Liver (tissue), 8 donors: ENCODE measurements at regions not wholly inside any gene's neighbourhood (a gene's known extent, or its start where the extent isn't known, plus 50 kb on each side); places are given as distances from the start of the nearest gene placed in this dataset.
A peak's percentile ranks its signal among the peaks of the same experiment; 100 is the strongest.

ENCODE experiments used
- DNase-seq: peaks from one replicate; pipeline ENCODE4 v3.0.0-alpha.2; 2017; ENCODE audit warnings: low spot score
- H3K27ac ChIP-seq, 2 donors: one replicate each; pipeline ENCODE4 v1.7.0; 2013; ENCODE audit warnings: inconsistent platforms in 2 of 2, low read length in 2 of 2, control low read depth in 1 of 2, low read depth in 1 of 2, mild to moderate bottlenecking in 1 of 2
- H3K27me3 ChIP-seq, 4 donors: one replicate each; pipeline versions ENCODE4 v1.6.1 to v1.7.0; 2013; ENCODE audit warnings: low read length in 3 of 4, inconsistent platforms in 1 of 4, mild to moderate bottlenecking in 1 of 4, moderate library complexity in 1 of 4; ENCODE audit not compliant: control insufficient read depth in 4 of 4, insufficient read depth in 4 of 4
- H3K36me3 ChIP-seq, 4 donors: one replicate each; pipeline versions ENCODE4 v1.6.1 to v1.7.0; 2013; ENCODE audit warnings: low read length in 3 of 4, mild to moderate bottlenecking in 3 of 4, low read depth in 1 of 4, moderate library complexity in 1 of 4; ENCODE audit not compliant: control insufficient read depth in 4 of 4, insufficient read depth in 3 of 4
- H3K4me1 ChIP-seq, 4 donors: one replicate each; pipeline versions ENCODE4 v1.6.1 to v1.7.0; 2013; ENCODE audit warnings: low read length in 3 of 4, mild to moderate bottlenecking in 3 of 4, moderate library complexity in 1 of 4; ENCODE audit not compliant: control insufficient read depth in 4 of 4, insufficient read depth in 4 of 4
- H3K4me3 ChIP-seq, 3 donors: one replicate each; pipeline versions ENCODE4 v1.6.1 to v1.7.0; 2013; ENCODE audit warnings: low read length in 3 of 3, control low read depth in 1 of 3, low read depth in 1 of 3, mild to moderate bottlenecking in 1 of 3
- H3K9ac ChIP-seq, 2 donors: one replicate each; pipeline ENCODE4 v1.7.0; 2013; ENCODE audit warnings: low read length in 2 of 2, mild to moderate bottlenecking in 2 of 2, moderate library complexity in 2 of 2, control low read depth in 1 of 2, low read depth in 1 of 2
- H3K9me3 ChIP-seq, 4 donors: one replicate each; pipeline versions ENCODE4 v1.6.1 to v1.7.0; 2013; ENCODE audit warnings: low read length in 3 of 4; ENCODE audit not compliant: control insufficient read depth in 4 of 4
- ATF3 ChIP-seq: IDR thresholded peaks from 2 replicates; pipeline ENCODE4 v1.6.1; 2016; ENCODE audit warnings: antibody characterized with exemption
- CTCF ChIP-seq: fragments of 150-350 bp; IDR thresholded peaks from 2 replicates; pipeline ENCODE4 v1.5.1; 2017; ENCODE audit warnings: improper control_type of control experiment, low read depth, low read length; ENCODE audit not compliant: missing input control
- EGR1 ChIP-seq, 2 donors: IDR thresholded peaks; 2 replicates each; pipeline ENCODE4 v1.6.1; 2016 to 2018; ENCODE audit warnings: antibody characterized with exemption in 2 of 2, low read depth in 2 of 2
- FOXA1 ChIP-seq: IDR thresholded peaks from 2 replicates; pipeline ENCODE4 v1.6.1; 2016; ENCODE audit warnings: antibody characterized with exemption
- FOXA2 ChIP-seq: IDR thresholded peaks from 2 replicates; pipeline ENCODE4 v1.6.1; 2016; ENCODE audit warnings: antibody characterized with exemption
- GABPA ChIP-seq, 2 donors: IDR thresholded peaks in 1 of 2; conservative IDR thresholded peaks in 1 of 2; 2 replicates each; pipeline ENCODE4 v1.6.1; 2016; ENCODE audit warnings: antibody characterized with exemption in 2 of 2, mild to moderate bottlenecking in 1 of 2, moderate library complexity in 1 of 2
- HNF4A ChIP-seq, 2 donors: conservative IDR thresholded peaks; 2 replicates each; pipeline ENCODE4 v1.6.1; 2016; ENCODE audit warnings: antibody characterized with exemption in 2 of 2, mild to moderate bottlenecking in 2 of 2
- HNF4G ChIP-seq: IDR thresholded peaks from 2 replicates; pipeline ENCODE4 v1.6.1; 2016; ENCODE audit warnings: antibody characterized with exemption
- MAX ChIP-seq: IDR thresholded peaks from 2 replicates; pipeline ENCODE4 v1.6.1; 2016; ENCODE audit warnings: antibody characterized with exemption
- NR2F2 ChIP-seq: IDR thresholded peaks from 2 replicates; pipeline ENCODE4 v1.6.1; 2016; ENCODE audit warnings: antibody characterized with exemption
- RAD21 ChIP-seq, 2 donors: IDR thresholded peaks; 2 replicates each; pipeline ENCODE4 v1.6.1; 2016; ENCODE audit warnings: antibody characterized with exemption in 2 of 2, mild to moderate bottlenecking in 2 of 2
- RXRA ChIP-seq, 2 donors: IDR thresholded peaks; 2 replicates each; pipeline ENCODE4 v1.6.1; 2017 to 2018; ENCODE audit warnings: antibody characterized with exemption in 2 of 2, mild to moderate bottlenecking in 1 of 2
- SP1 ChIP-seq: IDR thresholded peaks from 2 replicates; pipeline ENCODE4 v1.6.1; 2018; ENCODE audit warnings: antibody characterized with exemption, mild to moderate bottlenecking
- YY1 ChIP-seq: IDR thresholded peaks from 2 replicates; pipeline ENCODE4 v1.6.1; 2016; ENCODE audit warnings: antibody characterized with exemption, mild to moderate bottlenecking
- WGBS: extraction: QIAGEN DNeasy Blood & Tissue Kit; methylation state at CpG from one replicate; pipeline ENCODE4 v1.1.7; 2013; 5-methylcytosine and 5-hydroxymethylcytosine counted together
- donor health status: healthy.
- donor health status: healthy.
- donor health status: healthy.
- donor health status: healthy.
- donor health status: healthy.

GRCh38 chr5:2898661-2899060 is 147.2 kb upstream of the IRX2 start:
- Histone ChIP-seq H3K9me3 (peaks cover 0 to 9% (median 1%) of the 10 kb centered on the region in 4 donors), H3K36me3 (no peaks in the 10 kb centered on the region), H3K4me1 (no peaks in the 10 kb centered on the region), H3K27me3 (no peaks in the 10 kb centered on the region), H3K27ac (no peak overlapping the region), H3K4me3 (no peak overlapping the region), H3K9ac (no peak overlapping the region)
- 67% methylated on average over 5 of the region's 5 CpGs for WGBS
- peak; percentile 14 for DNase-seq
- no peak for TF ChIP-seq HNF4G
- no peak for TF ChIP-seq HNF4A (conservative IDR thresholded peaks at IDR 0.05)
- TF ChIP-seq FOXA1 = no peak
- no peak for TF ChIP-seq RAD21 (IDR thresholded peaks at IDR 0.05)
- TF ChIP-seq CTCF = no peak
- TF ChIP-seq ATF3 = no peak
- TF ChIP-seq MAX = no peak
- no peak for TF ChIP-seq EGR1 (IDR thresholded peaks at IDR 0.05; ENCODE audit: low read depth in 2 of 2)
- TF ChIP-seq GABPA (IDR thresholded peaks at IDR 0.05 in 1 of 2, conservative IDR thresholded peaks at IDR 0.05 in 1 of 2) = no peak
- TF ChIP-seq RXRA (IDR thresholded peaks at IDR 0.05) = no peak

- DNase-seq = no peak
- no peak overlapping the region for H3K4me3 ChIP-seq
- WGBS = 80% methylated on average over 17 of the region's 17 CpGs
Measured at GRCh38 chr5:2897276-2897961, 145.9 kb upstream of the IRX2 start.

More at GRCh38 chr5:2897276-2897961, 145.9 kb upstream of the IRX2 start:
- no peaks in the 10 kb centered on the region for H3K27me3 ChIP-seq
- H3K36me3 ChIP-seq = no peaks in the 10 kb centered on the region
- no peak overlapping the region for H3K27ac ChIP-seq
- TF ChIP-seq RXRA (IDR thresholded peaks at IDR 0.05) (no peak), YY1 (no peak), GABPA (IDR thresholded peaks at IDR 0.05 in 1 of 2, conservative IDR thresholded peaks at IDR 0.05 in 1 of 2) (no peak), HNF4A (conservative IDR thresholded peaks at IDR 0.05) (no peak), MAX (no peak), SP1 (no peak), RAD21 (IDR thresholded peaks at IDR 0.05) (no peak), NR2F2 (no peak), FOXA1 (no peak), HNF4G (no peak), FOXA2 (no peak), EGR1 (IDR thresholded peaks at IDR 0.05; ENCODE audit: low read depth in 2 of 2) (no peak)
- H3K4me1 ChIP-seq = no peaks in the 10 kb centered on the region
- H3K9me3 ChIP-seq = peaks cover 0 to 9% (median 1%) of the 10 kb centered on the region in 4 donors
- no peak overlapping the region for H3K9ac ChIP-seq
